Activated CD8-positive, alpha-beta T cell treated with anti-CD3 and anti-CD28 coated beads for 36 hours (primary cell): ENCODE measurements at regions not wholly inside any gene's neighbourhood (a gene's known extent, or its start where the extent isn't known, plus 50 kb on each side); places are given as distances from the start of the nearest gene placed in this dataset.

Source experiments
- ATAC-seq: fragments of 200-7000 bp; cut with Tn5 transposase; one replicate; pipeline ENCODE4 v1.10.0; 2021; ENCODE audit warnings: mild to moderate bottlenecking, moderate library complexity
- CTCF ChIA-PET: fragments of 350-600 bp; sonication (Branson Sonifier 250); formaldehyde crosslinking; loops from one replicate; lab custom pipeline; 2021; ENCODE audit warnings: antibody characterized with exemption; lab: Charles Lee
- POLR2A ChIA-PET: fragments of 350-600 bp; sonication (Branson Sonifier 250); formaldehyde crosslinking; loops from one replicate; lab custom pipeline; 2021; ENCODE audit warnings: antibody characterized with exemption; lab: Charles Lee
- DNase-seq: peaks from one replicate; pipeline ENCODE4 v3.0.0-alpha.2; 2020
- H3K27ac Mint-ChIP-seq: one replicate; pipeline ENCODE4 v1.8.0; 2021; ENCODE audit warnings: mild to moderate bottlenecking, mixed read lengths
- H3K27me3 Mint-ChIP-seq: one replicate; pipeline ENCODE4 v1.8.0; 2021; ENCODE audit warnings: mixed read lengths
- H3K36me3 Mint-ChIP-seq: one replicate; pipeline ENCODE4 v1.8.0; 2021; ENCODE audit warnings: low read depth, mixed read lengths
- H3K4me1 Mint-ChIP-seq: one replicate; pipeline ENCODE4 v1.8.0; 2021; ENCODE audit warnings: low read depth, mixed read lengths
- H3K4me3 Mint-ChIP-seq: one replicate; pipeline ENCODE4 v1.8.0; 2021; ENCODE audit warnings: mild to moderate bottlenecking, moderate library complexity, mixed read lengths
- H3K9me3 Mint-ChIP-seq: one replicate; pipeline ENCODE4 v1.8.0; 2021; ENCODE audit warnings: mixed read lengths
- CTCF ChIP-seq: fragments of 200-600 bp; IDR thresholded peaks from one replicate; pipeline ENCODE4 v1.8.0; 2022; ENCODE audit warnings: antibody characterized with exemption, mild to moderate bottlenecking
- intact Hi-C: fragments of 100-400 bp; cut with micrococcal nuclease; formaldehyde crosslinking; loops from one replicate; pipeline ENCODE4 v1.10.0; 2022

GRCh38 chr10:111525696-111526095 lies 448.9 kb downstream of the ADRA2A start:
- CTCF ChIA-PET, result no interaction called here
- Mint-ChIP-seq H3K4me1 (no peaks in the 10 kb centered on the region), H3K27ac (no peak overlapping the region), H3K27me3 (peaks cover 8% of the 10 kb centered on the region), H3K36me3 (no peaks in the 10 kb centered on the region), H3K9me3 (no peaks in the 10 kb centered on the region), H3K4me3 (no peak overlapping the region)
- intact Hi-C loops, result no loop called here
- POLR2A ChIA-PET, result no interaction called here
- ATAC-seq, result no peak
- no peak for DNase-seq
- TF ChIP-seq CTCF, result no peak

GRCh38 chr10:111531690-111532089 lies 454.9 kb downstream of the ADRA2A start:
- Mint-ChIP-seq H3K27me3 (peaks cover 12% of the 10 kb centered on the region), H3K36me3 (no peaks in the 10 kb centered on the region), H3K4me1 (no peaks in the 10 kb centered on the region), H3K27ac (no peak overlapping the region), H3K4me3 (no peak overlapping the region), H3K9me3 (no peaks in the 10 kb centered on the region)
- ChIA-PET CTCF (no interaction called here), POLR2A (no interaction called here)
- ATAC-seq (no peak), DNase-seq (no peak)
- no peak for TF ChIP-seq CTCF
- intact Hi-C loops, result no loop called here

- no peak overlapping the region for H3K4me3 Mint-ChIP-seq
- CTCF ChIA-PET, result no interaction called here
These were observed 455.3 kb downstream of the ADRA2A start for GRCh38 chr10:111532139-111532538.

GRCh38 chr10:111539246-111539645 lies 462.4 kb downstream of the ADRA2A start:
- Mint-ChIP-seq H3K4me3 (no peak overlapping the region), H3K36me3 (no peaks in the 10 kb centered on the region), H3K27me3 (peaks cover 2% of the 10 kb centered on the region), H3K27ac (no peak overlapping the region), H3K9me3 (no peaks in the 10 kb centered on the region), H3K4me1 (no peaks in the 10 kb centered on the region)
- ChIA-PET CTCF (no interaction called here), POLR2A (no interaction called here)
- no peak for DNase-seq
- no peak for ATAC-seq
- no peak for TF ChIP-seq CTCF
- intact Hi-C loops, result no loop called here

More at GRCh38 chr10:111532139-111532538, 455.3 kb downstream of the ADRA2A start:
- Mint-ChIP-seq H3K4me1 (no peaks in the 10 kb centered on the region), H3K36me3 (no peaks in the 10 kb centered on the region), H3K27me3 (peaks cover 8% of the 10 kb centered on the region), H3K9me3 (no peaks in the 10 kb centered on the region), H3K27ac (no peak overlapping the region)
- POLR2A ChIA-PET, result no interaction called here
- TF ChIP-seq CTCF, result no peak
- intact Hi-C loops, result no loop called here
- ATAC-seq (no peak), DNase-seq (no peak)

- no peaks in the 10 kb centered on the region for H3K27me3 Mint-ChIP-seq
- POLR2A ChIA-PET, result no interaction called here
- DNase-seq (no peak), ATAC-seq (no peak)
- no peaks in the 10 kb centered on the region for H3K9me3 Mint-ChIP-seq
- intact Hi-C loops, result no loop called here
- no peaks in the 10 kb centered on the region for H3K4me1 Mint-ChIP-seq
- no peak for TF ChIP-seq CTCF
- no peak overlapping the region for H3K4me3 Mint-ChIP-seq
- CTCF ChIA-PET, result interaction anchor here (1.1 kb wide), 1 partner anchor 55 kb away, joined by 3 read pairs; no protein-coding TSS in a partner anchor
- H3K27ac Mint-ChIP-seq, result no peak overlapping the region
- no peaks in the 10 kb centered on the region for H3K36me3 Mint-ChIP-seq
These were observed 467.0 kb downstream of the ADRA2A start for GRCh38 chr10:111543854-111544253.
